Activated naive CD8-positive, alpha-beta T cell (primary cell): ENCODE measurements at regions not wholly inside any gene's neighbourhood (a gene's known extent, or its start where the extent isn't known, plus 50 kb on each side); places are given as distances from the start of the nearest gene placed in this dataset.

Experiments
- H3K27ac Mint-ChIP-seq: one replicate; pipeline ENCODE4 v1.8.0; 2021; ENCODE audit warnings: mixed read lengths
- H3K27me3 Mint-ChIP-seq: one replicate; pipeline ENCODE4 v1.8.0; 2021; ENCODE audit warnings: mixed read lengths
- H3K36me3 Mint-ChIP-seq: one replicate; pipeline ENCODE4 v1.8.0; 2021; ENCODE audit warnings: mixed read lengths
- H3K4me1 Mint-ChIP-seq: one replicate; pipeline ENCODE4 v1.8.0; 2021; ENCODE audit warnings: low read depth, mixed read lengths
- H3K4me3 Mint-ChIP-seq: one replicate; pipeline ENCODE4 v1.8.0; 2021; ENCODE audit warnings: mild to moderate bottlenecking, mixed read lengths
- H3K9me3 Mint-ChIP-seq: one replicate; pipeline ENCODE4 v1.8.0; 2021; ENCODE audit warnings: low read depth, mixed read lengths

GRCh38 chr14:56065621-56066290, 52.5 kb upstream of the PELI2 start:
- H3K27me3 Mint-ChIP-seq = peaks cover 4% of the 10 kb centered on the region
- no peaks in the 10 kb centered on the region for H3K9me3 Mint-ChIP-seq
- H3K4me3 Mint-ChIP-seq = no peak overlapping the region
- H3K4me1 Mint-ChIP-seq = no peaks in the 10 kb centered on the region
- H3K36me3 Mint-ChIP-seq = no peaks in the 10 kb centered on the region
- no peak overlapping the region for H3K27ac Mint-ChIP-seq
